ENCODE measurements at regions not wholly inside any gene's neighbourhood (a gene's known extent, or its start where the extent isn't known, plus 50 kb on each side); places are given as distances from the start of the nearest gene placed in this dataset.

- Mint-ChIP-seq H3K36me3 (no peaks in the 10 kb centered on the region), H3K27me3 (no peaks in the 10 kb centered on the region), H3K4me3 (no peak overlapping the region), H3K9me3 (no peaks in the 10 kb centered on the region), H3K4me1 (no peaks in the 10 kb centered on the region), H3K27ac (no peak overlapping the region)
- ATAC-seq (ENCODE audit: low read depth in 2 of 2), result no peak
- no peak for DNase-seq
These were observed 569.3 kb downstream of the TDRD15 start for GRCh38 chr2:21693081-21693480.

GRCh38 chr2:21694079-21694878 lies 570.5 kb downstream of the TDRD15 start:
- Mint-ChIP-seq H3K27me3 (no peaks in the 10 kb centered on the region), H3K9me3 (no peaks in the 10 kb centered on the region), H3K27ac (no peak overlapping the region), H3K4me3 (no peak overlapping the region), H3K36me3 (no peaks in the 10 kb centered on the region), H3K4me1 (no peaks in the 10 kb centered on the region)
- no peak for ATAC-seq (ENCODE audit: low read depth in 2 of 2)
- DNase-seq, result no peak

DNA sequence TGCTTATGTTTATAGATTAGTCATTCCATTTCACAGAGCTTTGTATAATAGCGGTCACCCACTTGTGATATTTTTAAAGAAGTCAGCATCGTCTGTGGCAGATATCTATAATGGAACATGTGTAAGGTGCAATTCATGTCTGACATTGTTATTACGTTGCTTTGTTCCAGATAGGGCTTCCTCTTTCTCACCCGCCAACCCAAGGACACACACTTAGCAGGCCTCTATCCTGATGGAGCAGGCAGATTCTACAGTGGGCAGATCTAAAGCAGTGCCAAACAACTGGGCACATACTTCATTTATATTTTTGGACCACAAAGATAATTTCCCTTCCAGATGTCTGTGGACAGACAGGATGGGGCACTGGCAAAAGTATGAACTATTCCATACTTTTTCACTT lies 573.1 kb downstream of the TDRD15 start:
- Mint-ChIP-seq H3K4me3 (no peak overlapping the region), H3K9me3 (peaks cover 0 to 4% (median 0%) of the 10 kb centered on the region in 7 donors)

DNA sequence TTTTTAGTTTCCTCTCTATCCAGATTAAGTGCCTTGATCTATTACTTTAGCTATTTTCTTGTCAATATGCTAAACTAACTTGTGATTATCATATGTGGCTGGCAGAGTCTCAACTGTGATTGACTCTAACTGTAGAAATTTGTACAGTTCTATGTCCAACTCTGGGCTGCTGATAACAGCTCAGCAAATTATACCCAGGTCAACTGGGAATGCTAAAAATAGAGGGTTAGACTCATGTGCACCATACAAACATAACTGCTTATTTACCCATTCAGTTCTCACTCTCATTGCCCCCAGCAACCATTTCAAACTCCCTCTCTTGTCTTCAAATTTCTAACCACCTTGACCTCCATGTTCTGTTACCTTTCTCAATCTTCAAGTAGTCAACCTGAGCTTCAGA lies 576.9 kb downstream of the TDRD15 start:
- ATAC-seq (ENCODE audit: low read depth in 2 of 2) (no peak), DNase-seq (no peak)
- H3K27ac Mint-ChIP-seq, result no peak overlapping the region
- no peak overlapping the region for H3K4me3 Mint-ChIP-seq
- H3K36me3 Mint-ChIP-seq, result no peaks in the 10 kb centered on the region
- no peaks in the 10 kb centered on the region for H3K27me3 Mint-ChIP-seq
- H3K9me3 Mint-ChIP-seq, result peaks cover 0 to 6% (median 0%) of the 10 kb centered on the region in 7 donors
- no peaks in the 10 kb centered on the region for H3K4me1 Mint-ChIP-seq

More for the DNA sequence above, 573.1 kb downstream of the TDRD15 start:
- no peak for DNase-seq
- Mint-ChIP-seq H3K36me3 (no peaks in the 10 kb centered on the region), H3K27ac (no peak overlapping the region), H3K27me3 (no peaks in the 10 kb centered on the region), H3K4me1 (no peaks in the 10 kb centered on the region)
- no peak for ATAC-seq (ENCODE audit: low read depth in 2 of 2)

GRCh38 chr2:21710031-21710430 lies 586.3 kb downstream of the TDRD15 start:
- Mint-ChIP-seq H3K36me3 (no peaks in the 10 kb centered on the region), H3K9me3 (peaks cover 0 to 15% (median 1%) of the 10 kb centered on the region in 7 donors), H3K27ac (no peak overlapping the region), H3K4me1 (no peaks in the 10 kb centered on the region), H3K4me3 (no peak overlapping the region), H3K27me3 (no peaks in the 10 kb centered on the region)
- ATAC-seq (ENCODE audit: low read depth in 2 of 2), result no peak
- no peak for DNase-seq

DNA sequence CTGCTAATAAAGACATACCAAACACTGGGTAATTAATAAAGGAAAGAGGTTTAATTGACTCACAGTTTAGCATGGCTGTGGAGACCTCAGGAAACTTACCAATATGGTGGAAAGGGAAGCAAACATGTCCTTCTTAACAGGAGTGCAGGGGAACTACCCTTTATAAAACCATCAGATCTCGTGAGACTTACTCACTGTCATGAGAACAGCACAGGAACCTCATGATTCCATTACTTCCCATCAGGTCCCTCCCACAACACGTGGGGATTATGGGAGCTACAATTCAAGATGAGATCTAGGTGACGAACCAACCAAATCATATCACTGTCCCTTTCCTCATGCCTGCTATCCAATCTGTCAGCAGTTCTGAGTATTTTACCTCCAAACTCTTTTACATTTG lies 586.7 kb downstream of the TDRD15 start:
- no peaks in the 10 kb centered on the region for H3K4me1 Mint-ChIP-seq
- no peak overlapping the region for H3K27ac Mint-ChIP-seq
- no peak overlapping the region for H3K4me3 Mint-ChIP-seq
- ATAC-seq (ENCODE audit: low read depth in 2 of 2), result no peak
- no peaks in the 10 kb centered on the region for H3K36me3 Mint-ChIP-seq
- peaks cover 0 to 19% (median 1%) of the 10 kb centered on the region in 7 donors for H3K9me3 Mint-ChIP-seq
- H3K27me3 Mint-ChIP-seq, result no peaks in the 10 kb centered on the region
- DNase-seq, result no peak

GRCh38 chr2:21715887-21716286 lies 592.1 kb downstream of the TDRD15 start:
- ATAC-seq (ENCODE audit: low read depth in 2 of 2), result no peak
- no peak overlapping the region for H3K27ac Mint-ChIP-seq

DNA sequence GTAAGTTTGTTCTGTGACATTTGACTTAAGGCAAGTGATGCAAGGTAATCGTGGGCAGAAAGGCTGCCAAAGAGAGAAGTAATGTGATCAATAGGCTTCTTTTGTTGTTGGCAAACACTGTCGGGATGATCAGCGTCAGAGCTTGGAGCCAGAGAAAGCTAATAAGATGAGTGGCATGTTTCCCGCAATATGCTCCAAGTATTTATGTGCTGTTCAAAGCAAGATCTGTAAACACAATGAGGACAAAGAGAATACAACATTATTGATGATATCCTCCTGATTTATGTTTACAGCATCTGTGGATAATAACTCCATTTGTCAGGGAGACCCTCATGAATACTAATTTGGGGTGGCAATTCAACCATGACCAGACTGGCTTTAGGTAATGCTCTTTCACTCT lies 603.3 kb downstream of the TDRD15 start:
- Mint-ChIP-seq H3K36me3 (no peaks in the 10 kb centered on the region), H3K27ac (no peak overlapping the region), H3K27me3 (no peaks in the 10 kb centered on the region), H3K4me1 (no peaks in the 10 kb centered on the region), H3K4me3 (no peak overlapping the region), H3K9me3 (peaks cover 0 to 5% (median 3%) of the 10 kb centered on the region in 7 donors)
- DNase-seq (no peak), ATAC-seq (ENCODE audit: low read depth in 2 of 2) (no peak)

More at GRCh38 chr2:21715887-21716286, 592.1 kb downstream of the TDRD15 start:
- Mint-ChIP-seq H3K27me3 (no peaks in the 10 kb centered on the region), H3K4me1 (no peaks in the 10 kb centered on the region), H3K4me3 (no peak overlapping the region), H3K9me3 (peaks cover 0 to 17% (median 0%) of the 10 kb centered on the region in 7 donors), H3K36me3 (no peaks in the 10 kb centered on the region)
- no peak for DNase-seq

- DNase-seq (no peak), ATAC-seq (ENCODE audit: low read depth in 2 of 2) (no peak)
- H3K4me1 Mint-ChIP-seq, result no peaks in the 10 kb centered on the region
- no peak overlapping the region for H3K4me3 Mint-ChIP-seq
- H3K36me3 Mint-ChIP-seq, result no peaks in the 10 kb centered on the region
- no peak overlapping the region for H3K27ac Mint-ChIP-seq
- no peaks in the 10 kb centered on the region for H3K27me3 Mint-ChIP-seq
- H3K9me3 Mint-ChIP-seq, result peaks cover 0 to 5% (median 3%) of the 10 kb centered on the region in 7 donors
These were observed 604.4 kb downstream of the TDRD15 start for GRCh38 chr2:21728133-21728532.

DNA sequence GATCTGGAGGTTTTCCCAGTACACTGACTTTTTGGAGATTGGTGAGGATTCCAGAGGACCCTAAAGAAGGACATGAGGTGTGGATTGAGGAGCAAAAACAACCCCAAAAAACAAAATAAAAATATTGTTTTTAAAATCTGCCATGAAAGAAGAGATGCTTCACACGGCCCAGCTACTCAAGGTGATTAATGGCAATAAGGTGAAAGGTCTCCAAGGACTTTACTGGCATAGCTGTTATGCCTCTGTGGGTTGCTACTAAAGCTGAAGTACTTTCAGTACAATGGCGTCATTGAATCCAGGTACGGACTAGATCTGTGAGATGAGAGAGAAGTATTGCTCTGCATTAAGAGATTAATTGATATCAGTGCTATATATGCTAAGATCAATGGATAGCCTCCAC lies 606.4 kb downstream of the TDRD15 start:
- Mint-ChIP-seq H3K4me3 (no peak overlapping the region), H3K27ac (no peak overlapping the region), H3K27me3 (no peaks in the 10 kb centered on the region), H3K36me3 (no peaks in the 10 kb centered on the region), H3K4me1 (no peaks in the 10 kb centered on the region), H3K9me3 (peaks cover 0 to 5% (median 0%) of the 10 kb centered on the region in 7 donors)
- ATAC-seq (ENCODE audit: low read depth in 2 of 2) (no peak), DNase-seq (no peak)

DNA sequence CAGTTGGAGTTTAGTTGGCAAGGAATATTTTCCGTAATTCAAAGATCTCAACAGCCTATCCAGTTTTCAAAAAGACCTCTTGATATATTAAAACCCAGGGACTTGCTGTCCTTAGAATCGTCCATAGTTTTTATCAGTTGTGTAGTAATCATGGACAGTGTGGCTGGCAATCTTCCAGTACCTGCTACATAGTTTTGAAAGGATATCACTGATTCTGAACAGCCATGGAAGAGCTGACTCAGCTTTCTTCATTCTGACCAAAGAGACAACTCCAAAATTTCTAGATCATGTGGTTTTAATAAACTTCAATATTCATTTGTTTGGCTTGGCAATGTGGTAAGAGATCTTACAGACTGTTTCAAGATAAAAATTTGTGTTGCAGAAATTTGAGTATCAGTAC lies 616.7 kb downstream of the TDRD15 start:
- ATAC-seq (ENCODE audit: low read depth in 2 of 2) (no peak), DNase-seq (no peak)
- Mint-ChIP-seq H3K9me3 (peaks cover 0 to 7% (median 2%) of the 10 kb centered on the region in 7 donors), H3K4me3 (no peak overlapping the region), H3K36me3 (no peaks in the 10 kb centered on the region), H3K27me3 (no peaks in the 10 kb centered on the region), H3K27ac (no peak overlapping the region), H3K4me1 (no peaks in the 10 kb centered on the region)

DNA sequence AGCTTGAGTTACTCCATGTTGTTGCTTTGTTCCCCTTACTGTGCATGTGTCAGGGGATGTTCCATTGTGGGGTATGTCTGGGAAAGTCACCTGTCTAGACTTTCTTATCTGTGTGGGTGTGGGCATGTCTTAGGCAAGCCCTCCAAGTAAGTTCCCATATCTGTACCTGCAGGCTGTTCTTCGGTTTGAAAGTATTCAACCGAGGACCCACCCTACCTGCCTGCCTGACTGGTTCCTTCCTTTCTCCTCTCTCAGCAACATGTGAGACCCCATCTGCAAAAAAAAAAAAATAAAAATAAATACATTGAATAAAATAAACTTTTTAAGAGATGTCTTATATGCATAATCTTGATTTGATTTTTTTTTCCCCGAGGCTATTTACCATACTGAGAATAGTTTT lies 622.7 kb downstream of the TDRD15 start:
- ATAC-seq (ENCODE audit: low read depth in 2 of 2) (no peak), DNase-seq (no peak)
- H3K4me1 Mint-ChIP-seq, result no peaks in the 10 kb centered on the region
- no peaks in the 10 kb centered on the region for H3K36me3 Mint-ChIP-seq
- peaks cover under 1 to 9% (median 5%) of the 10 kb centered on the region in 7 donors for H3K9me3 Mint-ChIP-seq
- H3K4me3 Mint-ChIP-seq, result no peak overlapping the region
- no peak overlapping the region for H3K27ac Mint-ChIP-seq
- no peaks in the 10 kb centered on the region for H3K27me3 Mint-ChIP-seq

GRCh38 chr2:21748501-21748900 lies 624.7 kb downstream of the TDRD15 start:
- no peaks in the 10 kb centered on the region for H3K27me3 Mint-ChIP-seq
- H3K4me3 Mint-ChIP-seq, result no peak overlapping the region
- no peaks in the 10 kb centered on the region for H3K4me1 Mint-ChIP-seq
- DNase-seq (no peak), ATAC-seq (ENCODE audit: low read depth in 2 of 2) (no peak)
- peaks cover 0 to 9% (median 6%) of the 10 kb centered on the region in 7 donors for H3K9me3 Mint-ChIP-seq
- no peaks in the 10 kb centered on the region for H3K36me3 Mint-ChIP-seq
- peak overlapping the region in 1 of 6 donors; percentile 38 for H3K27ac Mint-ChIP-seq

GRCh38 chr2:21754164-21754788 lies 630.5 kb downstream of the TDRD15 start:
- no peak for ATAC-seq (ENCODE audit: low read depth in 2 of 2)
- H3K27me3 Mint-ChIP-seq, result no peaks in the 10 kb centered on the region
- no peaks in the 10 kb centered on the region for H3K4me1 Mint-ChIP-seq
- no peaks in the 10 kb centered on the region for H3K36me3 Mint-ChIP-seq
- H3K9me3 Mint-ChIP-seq, result peaks cover 0 to 4% (median 2%) of the 10 kb centered on the region in 7 donors
- H3K4me3 Mint-ChIP-seq, result no peak overlapping the region
- H3K27ac Mint-ChIP-seq, result no peak overlapping the region
- no peak for DNase-seq
